Prostate gland (tissue), 2 donors: ENCODE measurements at regions not wholly inside any gene's neighbourhood (a gene's known extent, or its start where the extent isn't known, plus 50 kb on each side); places are given as distances from the start of the nearest gene placed in this dataset.
"Not testable (repeated sequence)": the region's sequence is repeated elsewhere in the genome, so short reads cannot be mapped to it uniquely, and the experiment has no call there.

ENCODE experiments used
- CTCF ChIP-seq, 4 experiments: fragments of 200-600 bp in 2 of 4; fragments of 450-650 bp in 2 of 4; sonication (generic) in 2 of 4; IDR thresholded peaks; 1 replicate in 3 of 4; 2 replicates in 1 of 4; pipeline ENCODE4 v1.5.1; 2016 to 2019; ENCODE audit warnings: antibody characterized with exemption in 4 of 4, mild to moderate bottlenecking in 2 of 4, moderate library complexity in 2 of 4
- POLR2A ChIP-seq: fragments of 450-650 bp; IDR thresholded peaks from one replicate; pipeline ENCODE4 v1.6.1; 2016; ENCODE audit warnings: antibody characterized with exemption, mild to moderate bottlenecking
- POLR2AphosphoS5 ChIP-seq: sonication (generic); formaldehyde crosslinking; IDR thresholded peaks from one replicate; pipeline ENCODE4 v1.6.1; 2017; ENCODE audit warnings: antibody characterized with exemption

DNA sequence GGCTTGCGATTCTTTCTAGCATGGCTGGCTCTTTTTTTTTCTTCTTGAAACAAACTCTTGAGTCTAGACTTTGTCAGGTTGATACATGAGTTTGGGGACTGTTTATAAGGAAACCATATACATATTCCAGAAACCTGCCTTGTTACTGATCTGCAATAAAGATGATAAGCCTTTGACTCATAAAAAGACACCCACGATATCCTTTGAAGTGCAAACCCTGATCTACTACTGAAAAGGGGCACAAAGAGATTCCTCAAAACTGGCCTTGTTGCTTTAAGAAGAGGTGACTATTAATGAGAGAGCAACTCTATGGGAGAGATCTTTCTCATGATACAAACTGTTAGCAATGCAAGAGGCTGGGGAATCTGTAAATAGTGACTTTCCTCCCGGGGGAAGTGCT, 247.1 kb downstream of the ANKRD30B start:
- TF ChIP-seq CTCF (IDR thresholded peaks at IDR 0.05); POLR2A; POLR2AphosphoS5: not testable (repeated sequence)
